ENCODE measurements at regions not wholly inside any gene's neighbourhood (a gene's known extent, or its start where the extent isn't known, plus 50 kb on each side); places are given as distances from the start of the nearest gene placed in this dataset.

- FAIRE-seq = no peak
- Histone ChIP-seq H2AFZ (ENCODE audit: control insufficient read depth, low read length) (no peak overlapping the region), H3K36me3 (ENCODE audit: control insufficient read depth in 2 of 2, extremely low read depth in 1 of 2, insufficient read depth in 2 of 2, low read length in 2 of 2) (no peaks in the 10 kb centered on the region), H3K9ac (ENCODE audit: control insufficient read depth, extremely low read depth, insufficient read depth, low read length) (no peak overlapping the region), H4K20me1 (ENCODE audit: control insufficient read depth, extremely low read depth, insufficient read depth, low read length) (no peaks in the 10 kb centered on the region), H3K9me1 (ENCODE audit: control insufficient read depth, extremely low read depth, insufficient read depth, low read length) (no peaks in the 10 kb centered on the region), H3K79me2 (ENCODE audit: control insufficient read depth, insufficient read depth, low read length) (no peaks in the 10 kb centered on the region), H3K4me1 (ENCODE audit: control insufficient read depth, extremely low read depth, insufficient read depth, low read length) (no peaks in the 10 kb centered on the region), H3K9me3 (ENCODE audit: control insufficient read depth, low read depth, low read length) (no peaks in the 10 kb centered on the region), H3K27me3 (ENCODE audit: control insufficient read depth, extremely low read depth, insufficient read depth, low read length) (no peaks in the 10 kb centered on the region), H3K4me3 (ENCODE audit: control insufficient read depth in 2 of 3, extremely low read depth in 1 of 3, insufficient read depth in 2 of 3, low read depth in 1 of 3, low read length in 3 of 3) (no peak overlapping the region), H3K4me2 (ENCODE audit: control insufficient read depth, extremely low read depth, insufficient read depth, low read depth, low read length) (no peak overlapping the region), H3K27ac (ENCODE audit: control insufficient read depth, insufficient read depth, low read length) (no peak overlapping the region)
- dilution Hi-C loops (cut with MboI; ENCODE audit: extremely low pct_ligation_motif_present, low sequenced_read_pairs) = no loop called here
- DNase-seq (ENCODE audit: low read depth, low spot score) = no peak
- no peak for TF ChIP-seq EZH2 (IDR thresholded peaks at IDR 0.05; ENCODE audit: low read length)
- no peak for TF ChIP-seq CTCF (optimal IDR thresholded peaks at IDR 0.05 in 1 of 3, IDR thresholded peaks at IDR 0.05 in 1 of 3, conservative IDR thresholded peaks at IDR 0.05 in 1 of 3; ENCODE audit: extremely low read depth in 1 of 3, insufficient read depth in 2 of 3, low read length in 3 of 3)
Observed at GRCh38 chr2:82968358-82968757, 1490.7 kb downstream of the SUCLG1 start.

- Histone ChIP-seq H2AFZ (ENCODE audit: control insufficient read depth, low read length) (no peak overlapping the region), H3K79me2 (ENCODE audit: control insufficient read depth, insufficient read depth, low read length) (no peaks in the 10 kb centered on the region), H3K9ac (ENCODE audit: control insufficient read depth, extremely low read depth, insufficient read depth, low read length) (no peak overlapping the region), H3K4me3 (ENCODE audit: control insufficient read depth in 2 of 3, extremely low read depth in 1 of 3, insufficient read depth in 2 of 3, low read depth in 1 of 3, low read length in 3 of 3) (no peak overlapping the region), H4K20me1 (ENCODE audit: control insufficient read depth, extremely low read depth, insufficient read depth, low read length) (no peaks in the 10 kb centered on the region), H3K4me1 (ENCODE audit: control insufficient read depth, extremely low read depth, insufficient read depth, low read length) (no peaks in the 10 kb centered on the region), H3K9me3 (ENCODE audit: control insufficient read depth, low read depth, low read length) (no peaks in the 10 kb centered on the region), H3K36me3 (ENCODE audit: control insufficient read depth in 2 of 2, extremely low read depth in 1 of 2, insufficient read depth in 2 of 2, low read length in 2 of 2) (no peaks in the 10 kb centered on the region), H3K9me1 (ENCODE audit: control insufficient read depth, extremely low read depth, insufficient read depth, low read length) (no peaks in the 10 kb centered on the region), H3K27me3 (ENCODE audit: control insufficient read depth, extremely low read depth, insufficient read depth, low read length) (no peaks in the 10 kb centered on the region), H3K4me2 (ENCODE audit: control insufficient read depth, extremely low read depth, insufficient read depth, low read depth, low read length) (no peak overlapping the region), H3K27ac (ENCODE audit: control insufficient read depth, insufficient read depth, low read length) (no peak overlapping the region)
- no peak for FAIRE-seq
- DNase-seq (ENCODE audit: low read depth, low spot score) = no peak
- no peak for TF ChIP-seq CTCF (optimal IDR thresholded peaks at IDR 0.05 in 1 of 3, IDR thresholded peaks at IDR 0.05 in 1 of 3, conservative IDR thresholded peaks at IDR 0.05 in 1 of 3; ENCODE audit: extremely low read depth in 1 of 3, insufficient read depth in 2 of 3, low read length in 3 of 3)
- TF ChIP-seq EZH2 (IDR thresholded peaks at IDR 0.05; ENCODE audit: low read length) = no peak
- dilution Hi-C loops (cut with MboI; ENCODE audit: extremely low pct_ligation_motif_present, low sequenced_read_pairs) = no loop called here
Observed at GRCh38 chr2:82964341-82964740, 1494.7 kb downstream of the SUCLG1 start.
